OCI-LY7 (cell line): ENCODE measurements at regions not wholly inside any gene's neighbourhood (a gene's known extent, or its start where the extent isn't known, plus 50 kb on each side); places are given as distances from the start of the nearest gene placed in this dataset.

Experiments used
- CTCF ChIP-seq: fragments of 200-600 bp; sonication (generic); conservative IDR thresholded peaks from 2 replicates; pipeline ENCODE4 v1.5.1; 2014; ENCODE audit warnings: mild to moderate bottlenecking, antibody characterized with exemption, low read length, moderate library complexity, mixed read lengths
- EZH2phosphoT487 ChIP-seq: fragments of 200-600 bp; sonication (generic); IDR thresholded peaks from 2 replicates; pipeline ENCODE4 v1.6.1; 2018; ENCODE audit warnings: low read depth, borderline replicate concordance, mild to moderate bottlenecking, mixed run types, antibody characterized with exemption, low read length, moderate library complexity, mixed read lengths

DNA sequence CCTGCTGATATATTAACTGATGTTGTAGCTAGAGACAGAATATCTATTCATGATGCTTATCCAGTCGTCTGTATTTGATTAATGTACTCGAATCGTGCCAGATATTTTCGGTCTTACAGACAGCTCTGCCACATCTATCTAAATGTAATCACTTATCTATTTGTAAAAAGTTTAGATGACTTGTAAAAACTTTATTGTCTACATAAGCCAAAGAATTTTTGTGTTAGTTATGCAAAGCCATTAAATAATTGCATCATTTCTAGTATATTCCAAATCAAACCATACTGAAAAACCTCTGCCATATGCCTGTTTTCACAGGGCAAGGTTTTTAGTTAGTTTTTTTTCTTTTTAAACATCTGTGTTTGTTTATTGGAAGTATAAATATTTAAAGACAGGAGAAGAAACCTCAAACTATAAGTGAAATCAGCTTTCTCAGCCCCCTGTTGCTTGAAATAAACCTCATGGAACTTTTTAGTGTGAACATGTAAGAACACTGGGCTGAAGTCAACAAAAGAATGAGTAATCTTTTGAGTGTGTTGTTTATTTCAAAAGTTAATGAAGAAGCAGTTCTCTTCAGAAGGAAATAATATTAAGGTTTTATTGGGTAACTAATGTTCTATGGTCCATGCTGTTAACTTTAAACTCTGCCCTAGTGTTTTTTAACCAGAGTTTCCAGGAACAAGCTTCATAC, 657.6 kb upstream of the SYT4 start:
- TF ChIP-seq CTCF (no peak), EZH2phosphoT487 (no peak)
